HG02759 (cell line): ENCODE measurements at regions not wholly inside any gene's neighbourhood (a gene's known extent, or its start where the extent isn't known, plus 50 kb on each side); places are given as distances from the start of the nearest gene placed in this dataset.

Source experiments
- ATAC-seq: cut with Tn5 transposase; IDR thresholded peaks from one replicate; pipeline ENCODE4 v1.9.1; 2021; ENCODE audit warnings: mild to moderate bottlenecking, moderate library complexity; ENCODE audit not compliant: unreplicated experiment

DNA sequence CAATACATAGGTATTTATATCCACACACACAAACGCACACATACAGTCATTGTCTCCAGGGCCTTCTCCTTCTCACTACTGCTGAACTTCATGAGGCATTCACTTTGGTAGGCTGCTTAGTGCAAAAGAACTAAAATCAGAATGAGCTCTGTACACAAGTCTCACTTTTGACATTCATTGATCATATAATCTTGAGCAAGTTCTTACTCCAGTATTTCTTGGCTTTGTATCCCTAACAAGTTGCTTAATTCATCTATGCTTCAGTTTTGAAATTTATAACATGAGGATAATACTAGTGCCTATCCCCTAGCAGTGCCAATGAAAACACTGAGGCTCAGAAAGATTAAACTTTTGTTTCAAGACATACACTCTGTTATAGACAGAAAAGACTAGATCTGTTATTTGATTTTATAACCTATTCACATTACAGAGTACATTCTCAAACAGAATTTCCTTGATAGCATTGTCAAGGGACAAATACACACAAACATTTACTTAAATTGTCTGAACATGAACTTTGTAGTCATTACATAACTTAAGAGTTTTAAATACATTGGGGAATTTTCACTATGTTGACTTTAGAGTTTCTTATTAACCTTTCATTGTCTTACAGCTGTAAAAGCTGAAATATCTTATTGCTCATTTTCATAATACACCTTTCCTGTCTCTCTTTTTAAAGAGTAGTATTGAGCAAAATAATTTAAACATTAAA is 55.0 kb upstream of the SI start:
- ATAC-seq: peak; percentile 79

GRCh38 chr3:165130708-165131107 is 52.4 kb upstream of the SI start:
- ATAC-seq: no peak

GRCh38 chr3:165128544-165128943 is 50.2 kb upstream of the SI start:
- no peak for ATAC-seq
